ENCODE measurements at regions not wholly inside any gene's neighbourhood (a gene's known extent, or its start where the extent isn't known, plus 50 kb on each side); places are given as distances from the start of the nearest gene placed in this dataset.

- TF ChIP-seq RFX5 (IDR thresholded peaks at IDR 0.05; ENCODE audit: low read depth, low read length) (no peak), CTCF (conservative IDR thresholded peaks at IDR 0.05; ENCODE audit: low read depth, low read length) (no peak), POLR2A (IDR thresholded peaks at IDR 0.05; ENCODE audit: low read depth, low read length) (no peak), USF2 (IDR thresholded peaks at IDR 0.05; ENCODE audit: low read depth, low read length) (no peak), RAD21 (IDR thresholded peaks at IDR 0.05; ENCODE audit: low read length) (no peak), CEBPB (IDR thresholded peaks at IDR 0.05; ENCODE audit: low read depth, low read length) (no peak), ELK1 (IDR thresholded peaks at IDR 0.05; ENCODE audit: borderline replicate concordance, low read depth, low read length) (no peak)
These were observed 88.5 kb upstream of the ETV3 start for GRCh38 chr1:157226739-157227138.
